C4-2B (cell line): ENCODE measurements at regions not wholly inside any gene's neighbourhood (a gene's known extent, or its start where the extent isn't known, plus 50 kb on each side); places are given as distances from the start of the nearest gene placed in this dataset.

ENCODE experiments used
- H3K27ac ChIP-seq: fragments of 450-650 bp; 2 replicates; pipeline ENCODE4 v1.5.1; 2017
- ZFX ChIP-seq: fragments of 450-650 bp; IDR thresholded peaks from 2 replicates; pipeline ENCODE4 v1.6.1; 2017
- TF ChIP-seq, protein P1 (sequence below): fragments of 450-650 bp; conservative IDR thresholded peaks from 2 replicates; pipeline ENCODE4 v1.5.1; 2017; ENCODE audit warnings: mild to moderate bottlenecking

DNA sequence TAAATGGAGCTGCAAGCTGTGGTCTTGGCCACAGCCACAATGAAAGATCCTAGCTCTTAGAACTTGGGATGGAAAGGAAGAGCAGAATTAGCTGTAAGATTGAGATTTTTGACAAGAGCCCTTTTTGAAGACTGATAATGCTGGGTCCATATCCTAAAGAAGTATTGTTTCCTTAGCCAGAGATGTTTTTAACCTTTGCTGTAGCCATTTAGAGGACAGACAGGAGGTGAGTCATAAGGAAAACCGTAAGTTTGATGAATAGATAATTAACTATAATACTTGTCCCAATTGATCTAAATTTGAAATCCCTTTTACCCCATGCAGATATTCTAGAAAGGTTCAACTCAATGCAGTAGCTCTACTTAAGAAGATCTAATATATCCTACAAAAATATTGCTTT, 213.7 kb downstream of the HTR1B start:
- H3K27ac ChIP-seq = no peak overlapping the region
- TF ChIP-seq ZFX = no peak
- TF ChIP-seq, protein P1, sequence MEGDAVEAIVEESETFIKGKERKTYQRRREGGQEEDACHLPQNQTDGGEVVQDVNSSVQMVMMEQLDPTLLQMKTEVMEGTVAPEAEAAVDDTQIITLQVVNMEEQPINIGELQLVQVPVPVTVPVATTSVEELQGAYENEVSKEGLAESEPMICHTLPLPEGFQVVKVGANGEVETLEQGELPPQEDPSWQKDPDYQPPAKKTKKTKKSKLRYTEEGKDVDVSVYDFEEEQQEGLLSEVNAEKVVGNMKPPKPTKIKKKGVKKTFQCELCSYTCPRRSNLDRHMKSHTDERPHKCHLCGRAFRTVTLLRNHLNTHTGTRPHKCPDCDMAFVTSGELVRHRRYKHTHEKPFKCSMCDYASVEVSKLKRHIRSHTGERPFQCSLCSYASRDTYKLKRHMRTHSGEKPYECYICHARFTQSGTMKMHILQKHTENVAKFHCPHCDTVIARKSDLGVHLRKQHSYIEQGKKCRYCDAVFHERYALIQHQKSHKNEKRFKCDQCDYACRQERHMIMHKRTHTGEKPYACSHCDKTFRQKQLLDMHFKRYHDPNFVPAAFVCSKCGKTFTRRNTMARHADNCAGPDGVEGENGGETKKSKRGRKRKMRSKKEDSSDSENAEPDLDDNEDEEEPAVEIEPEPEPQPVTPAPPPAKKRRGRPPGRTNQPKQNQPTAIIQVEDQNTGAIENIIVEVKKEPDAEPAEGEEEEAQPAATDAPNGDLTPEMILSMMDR = no peak

DNA sequence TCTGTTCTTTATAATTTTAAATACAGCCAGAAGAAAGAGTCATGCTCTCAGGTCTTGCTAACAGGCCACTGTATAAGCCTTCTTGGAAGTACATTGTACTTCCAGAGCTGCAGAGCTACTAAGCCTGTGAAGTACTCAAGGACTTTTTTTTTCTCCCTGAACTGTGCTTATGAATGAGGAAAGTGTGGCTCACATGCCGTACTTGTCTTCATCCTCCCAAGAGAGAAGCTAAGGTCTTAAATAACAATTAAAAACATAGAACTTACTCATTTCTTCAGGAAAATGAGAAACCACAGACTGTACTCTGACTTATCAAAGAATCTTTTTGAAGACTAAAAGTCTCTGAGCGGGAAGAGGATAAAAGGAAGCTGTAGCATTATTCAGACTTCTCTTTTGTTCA, 218.3 kb downstream of the HTR1B start:
- TF ChIP-seq, protein P1 = no peak

DNA sequence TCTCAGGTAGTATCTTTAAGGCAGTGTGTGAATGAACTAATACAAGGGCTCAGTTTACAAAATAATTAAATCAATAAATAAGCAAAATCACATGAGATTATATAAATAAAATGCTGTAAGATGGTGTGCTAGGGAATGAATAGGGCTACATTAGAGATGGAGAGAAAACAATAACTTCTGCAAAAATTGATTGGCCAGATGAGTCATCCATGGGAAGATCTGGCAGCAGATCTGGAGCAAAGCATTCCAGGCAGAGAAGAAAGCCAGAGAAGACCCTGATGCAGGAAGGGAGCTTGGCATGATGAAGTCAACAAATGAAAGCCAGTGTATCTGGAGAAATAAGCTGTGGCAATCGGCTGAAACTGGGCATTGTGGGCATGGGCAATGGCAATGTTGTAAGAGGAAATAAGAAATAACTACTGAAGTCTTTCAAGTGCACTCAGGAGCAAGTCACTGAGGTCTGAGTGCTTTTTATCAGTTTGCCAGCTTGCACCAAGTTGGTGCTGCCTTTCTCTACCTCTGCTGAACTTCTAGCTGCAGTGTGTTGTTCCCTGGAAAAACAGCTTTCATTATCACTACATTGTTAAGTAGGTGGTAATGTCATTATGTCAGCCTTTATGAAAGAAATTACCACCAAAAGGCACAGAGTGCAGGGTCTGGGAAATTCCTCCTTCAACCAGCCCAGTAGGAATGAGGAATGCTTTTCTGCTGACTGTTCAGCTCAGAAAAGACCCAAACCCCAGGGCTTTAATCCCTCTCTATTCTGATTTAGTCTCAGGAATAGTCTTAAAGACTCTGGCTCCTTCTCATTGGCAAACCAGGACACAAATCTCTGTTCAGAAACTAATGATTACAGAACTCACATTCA, 231.6 kb downstream of the HTR1B start:
- no peak overlapping the region for H3K27ac ChIP-seq
- TF ChIP-seq, protein P1 = no peak
- no peak for TF ChIP-seq ZFX

More for the DNA sequence above, 218.3 kb downstream of the HTR1B start:
- no peak overlapping the region for H3K27ac ChIP-seq

DNA sequence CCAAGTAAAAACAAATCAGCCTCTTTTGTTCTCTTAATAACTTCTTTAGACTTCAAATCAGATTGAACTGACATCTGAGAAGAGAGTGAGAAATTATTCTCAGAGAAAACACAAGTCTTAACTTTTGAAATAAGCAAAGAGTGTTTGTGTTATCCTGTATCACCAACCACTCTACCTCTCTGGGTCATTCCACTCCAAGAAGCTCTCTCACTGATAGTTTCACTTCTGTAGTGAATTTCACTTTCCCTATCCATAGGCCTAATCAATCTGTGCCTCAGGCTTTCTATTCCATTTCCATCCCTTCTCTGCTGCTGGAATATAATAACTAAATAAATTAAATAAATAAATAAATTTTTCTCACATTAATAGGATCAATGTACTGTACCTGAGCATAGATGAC, 235.0 kb downstream of the HTR1B start:
- no peak overlapping the region for H3K27ac ChIP-seq
- no peak for TF ChIP-seq ZFX
- TF ChIP-seq, protein P1 = no peak

DNA sequence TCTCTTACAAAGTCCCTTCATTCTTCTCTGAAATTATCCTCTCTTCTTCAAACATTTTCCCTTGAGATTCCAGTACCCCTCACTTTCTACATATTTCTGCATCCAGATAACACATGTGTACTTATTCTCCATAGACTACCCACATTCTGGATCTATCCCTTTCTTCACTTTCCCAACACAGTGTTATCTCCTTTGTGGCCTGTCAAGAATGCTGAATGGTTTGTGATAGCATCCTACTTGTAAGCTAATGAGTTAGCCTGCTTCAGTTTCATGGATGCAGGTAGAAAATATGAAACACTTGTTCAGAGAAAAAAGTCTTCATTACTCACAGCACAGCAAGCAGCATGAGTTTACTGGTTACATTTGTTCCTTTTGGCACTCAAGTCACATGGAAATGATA, 245.4 kb downstream of the HTR1B start:
- TF ChIP-seq ZFX = no peak
- TF ChIP-seq, protein P1 = no peak
- H3K27ac ChIP-seq = no peak overlapping the region

DNA sequence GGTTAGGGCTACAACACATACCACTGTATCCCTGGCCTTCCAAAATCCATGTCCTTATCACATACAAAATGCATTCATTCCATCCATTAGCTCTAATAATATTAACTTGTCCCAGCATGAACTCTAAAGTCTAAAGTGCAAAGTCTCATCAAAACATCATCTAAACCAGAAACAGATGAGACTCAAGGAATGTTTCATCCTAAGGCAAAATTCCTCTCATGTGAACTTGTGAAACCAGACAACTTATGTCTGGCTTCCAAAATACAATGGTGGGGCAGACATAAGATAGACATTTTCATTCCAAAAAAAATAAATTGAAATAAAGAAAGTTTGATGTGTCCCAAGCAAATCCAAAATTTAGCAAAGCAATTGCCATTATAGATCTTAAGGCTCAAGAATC, 257.4 kb downstream of the HTR1B start:
- H3K27ac ChIP-seq = no peak overlapping the region
- TF ChIP-seq, protein P1 = no peak
- no peak for TF ChIP-seq ZFX

DNA sequence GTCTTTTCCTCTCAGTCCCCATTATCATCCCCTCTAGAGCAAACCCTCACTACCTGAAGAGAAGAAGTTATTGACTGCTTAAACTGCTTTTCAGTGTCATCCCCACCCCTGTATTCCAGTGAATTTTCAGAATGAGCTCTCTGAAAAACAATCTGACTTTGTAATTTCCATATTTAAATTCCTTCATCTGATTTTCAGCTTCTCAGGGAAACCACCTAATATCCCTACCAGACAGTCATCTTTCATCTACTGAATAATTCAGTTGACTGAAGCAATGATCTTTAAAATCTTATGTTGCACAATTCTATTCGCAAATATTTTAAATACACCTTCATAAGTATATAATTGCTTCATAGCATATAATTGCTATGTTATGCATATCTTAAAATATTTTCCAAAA, 258.7 kb downstream of the HTR1B start:
- no peak overlapping the region for H3K27ac ChIP-seq
- TF ChIP-seq, protein P1 = no peak
- TF ChIP-seq ZFX = no peak
